ENCODE measurements at regions not wholly inside any gene's neighbourhood (a gene's known extent, or its start where the extent isn't known, plus 50 kb on each side); places are given as distances from the start of the nearest gene placed in this dataset.
"Not testable (repeated sequence)": the region's sequence is repeated elsewhere in the genome, so short reads cannot be mapped to it uniquely, and the experiment has no call there.

DNA sequence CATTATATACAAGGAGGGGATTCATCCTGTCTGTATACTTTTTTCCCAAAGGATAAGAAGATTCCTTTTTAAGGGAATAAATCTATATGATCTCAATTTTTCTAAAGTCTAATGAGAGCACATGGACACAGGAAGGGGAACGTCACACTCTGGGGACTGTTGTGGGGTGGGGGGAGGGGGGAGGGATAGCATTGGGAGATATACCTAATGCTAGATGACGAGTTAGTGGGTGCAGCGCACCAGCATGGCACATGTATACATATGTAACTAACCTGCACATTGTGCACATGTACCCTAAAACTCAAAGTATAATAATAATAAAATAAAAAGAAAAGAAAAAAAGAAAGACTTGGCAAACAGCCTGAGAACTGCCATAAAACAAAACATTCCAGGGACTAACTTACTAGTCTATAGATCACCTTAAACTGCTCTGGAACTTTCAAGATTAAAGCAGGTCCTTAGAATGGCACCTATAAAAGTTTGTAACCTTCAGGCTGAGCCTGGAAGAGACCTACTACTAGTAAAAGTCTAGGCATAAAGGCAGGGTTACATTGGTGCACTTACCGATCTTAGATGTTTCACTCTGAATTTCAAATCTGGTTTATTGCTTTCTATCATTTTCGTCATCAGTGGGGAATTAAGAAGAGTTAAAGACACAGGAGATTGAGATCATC lies 780.6 kb downstream of the SLITRK1 start:
- peak overlapping the region; percentile 47; the same call in 2 of the 3 replicates for H3K4me2 ChIP-seq

DNA sequence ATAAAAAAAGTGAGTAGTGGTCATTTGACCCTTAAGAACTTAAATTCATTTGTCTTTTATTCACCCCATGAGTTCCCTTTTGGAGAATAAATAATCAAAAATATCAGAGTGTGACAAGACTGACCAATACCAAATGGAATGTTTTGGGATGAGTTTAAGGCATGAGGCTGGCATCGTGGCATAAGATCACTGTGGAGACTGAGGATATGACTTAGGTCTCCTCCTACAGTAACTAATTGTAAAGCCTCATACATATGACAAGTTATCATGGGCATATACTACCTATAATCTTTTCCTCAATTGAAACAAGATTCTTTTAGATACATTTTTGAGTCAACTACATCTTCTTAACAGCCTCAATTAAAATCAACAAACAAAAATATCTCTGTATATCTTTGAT lies 782.0 kb downstream of the SLITRK1 start:
- FAIRE-seq (no peak), DNase-seq (ENCODE audit: low read depth in 1 of 2, low spot score in 1 of 2) (no peak), ATAC-seq (no peak)
- H3K27ac ChIP-seq = no peak overlapping the region
- POLR2A ChIA-PET = no interaction called here
- H3K4me2 ChIP-seq = no peak overlapping the region
- no peaks in the 10 kb centered on the region for H3K9me3 ChIP-seq
- no peak overlapping the region for H3K4me3 ChIP-seq
- 9% methylated on average over 1 of the region's 1 CpG for WGBS (ENCODE audit: missing lambda C conversion rate)
- H3K4me1 ChIP-seq = no peaks in the 10 kb centered on the region
- TF ChIP-seq EP300 (IDR thresholded peaks at IDR 0.05) (no peak), HOXA7 (CRISPR knock-in tag; IDR thresholded peaks at IDR 0.05) (no peak)
- CTCF ChIA-PET = no interaction called here

More for the DNA sequence above, 780.6 kb downstream of the SLITRK1 start:
- CTCF ChIA-PET; DNase-seq (ENCODE audit: low read depth in 1 of 2, low spot score in 1 of 2); H3K4me1 ChIP-seq; POLR2A ChIA-PET; FAIRE-seq; H3K9me3 ChIP-seq: not testable (repeated sequence)
- H3K4me3 ChIP-seq = peak overlapping the region; percentile 40
- peak in 1 of 2 experiments; percentile 60; a peak in 3 of 6 replicates for ATAC-seq
- WGBS (ENCODE audit: missing lambda C conversion rate) = 32% methylated on average over 3 of the region's 5 CpGs
- 0 out of 6 replicates have a peak overlapping the region, but pooled peaks of 1 of the 2 experiments have one; percentile 35 for H3K27ac ChIP-seq
- 0 out of 2 replicates have a peak, but pooled peaks have one; percentile 23 for TF ChIP-seq PHF8 (IDR thresholded peaks at IDR 0.05; ENCODE audit: borderline replicate concordance, low read depth)

DNA sequence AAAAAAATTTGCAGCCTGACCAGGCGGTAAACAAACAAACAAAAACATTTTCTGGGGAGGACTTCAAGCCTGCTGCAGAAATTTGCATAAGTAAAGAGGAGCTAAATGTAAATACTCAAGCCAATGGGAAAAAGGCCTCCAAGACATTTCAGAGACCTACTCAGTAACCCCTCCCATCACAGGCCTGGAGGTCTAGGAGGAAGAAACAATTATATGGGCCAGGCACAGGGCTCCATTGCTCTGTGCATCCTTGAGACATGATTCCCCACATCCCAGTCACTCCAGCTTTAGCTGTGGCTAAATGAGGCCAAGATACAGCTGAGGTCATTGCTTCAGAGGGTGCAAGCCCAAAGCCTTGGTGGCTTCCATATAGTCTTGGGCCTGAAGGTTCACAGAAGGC lies 793.4 kb downstream of the SLITRK1 start:
- TF ChIP-seq, protein P1, sequence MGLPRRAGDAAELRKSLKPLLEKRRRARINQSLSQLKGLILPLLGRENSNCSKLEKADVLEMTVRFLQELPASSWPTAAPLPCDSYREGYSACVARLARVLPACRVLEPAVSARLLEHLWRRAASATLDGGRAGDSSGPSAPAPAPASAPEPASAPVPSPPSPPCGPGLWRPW (IDR thresholded peaks at IDR 0.05) = no peak
- TF ChIP-seq FOSB (CRISPR knock-in tag; IDR thresholded peaks at IDR 0.05) = no peak
- no peak for TF ChIP-seq EHMT2 (IDR thresholded peaks at IDR 0.05; ENCODE audit: low read depth)
- TF ChIP-seq, protein P2, sequence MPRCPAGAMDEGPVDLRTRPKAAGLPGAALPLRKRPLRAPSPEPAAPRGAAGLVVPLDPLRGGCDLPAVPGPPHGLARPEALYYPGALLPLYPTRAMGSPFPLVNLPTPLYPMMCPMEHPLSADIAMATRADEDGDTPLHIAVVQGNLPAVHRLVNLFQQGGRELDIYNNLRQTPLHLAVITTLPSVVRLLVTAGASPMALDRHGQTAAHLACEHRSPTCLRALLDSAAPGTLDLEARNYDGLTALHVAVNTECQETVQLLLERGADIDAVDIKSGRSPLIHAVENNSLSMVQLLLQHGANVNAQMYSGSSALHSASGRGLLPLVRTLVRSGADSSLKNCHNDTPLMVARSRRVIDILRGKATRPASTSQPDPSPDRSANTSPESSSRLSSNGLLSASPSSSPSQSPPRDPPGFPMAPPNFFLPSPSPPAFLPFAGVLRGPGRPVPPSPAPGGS (IDR thresholded peaks at IDR 0.05) = no peak
- no peak for TF ChIP-seq NFE2L2 (conservative IDR thresholded peaks at IDR 0.05; ENCODE audit: low read length)
- no peak for TF ChIP-seq CHD2 (IDR thresholded peaks at IDR 0.05; ENCODE audit: low read length, partially characterized antibody)
- no peak for TF ChIP-seq CHD4 (IDR thresholded peaks at IDR 0.05; ENCODE audit: borderline replicate concordance)
- no peak for TF ChIP-seq MYC (IDR thresholded peaks at IDR 0.05; ENCODE audit: borderline replicate concordance, low read length)
- TF ChIP-seq, protein P3, sequence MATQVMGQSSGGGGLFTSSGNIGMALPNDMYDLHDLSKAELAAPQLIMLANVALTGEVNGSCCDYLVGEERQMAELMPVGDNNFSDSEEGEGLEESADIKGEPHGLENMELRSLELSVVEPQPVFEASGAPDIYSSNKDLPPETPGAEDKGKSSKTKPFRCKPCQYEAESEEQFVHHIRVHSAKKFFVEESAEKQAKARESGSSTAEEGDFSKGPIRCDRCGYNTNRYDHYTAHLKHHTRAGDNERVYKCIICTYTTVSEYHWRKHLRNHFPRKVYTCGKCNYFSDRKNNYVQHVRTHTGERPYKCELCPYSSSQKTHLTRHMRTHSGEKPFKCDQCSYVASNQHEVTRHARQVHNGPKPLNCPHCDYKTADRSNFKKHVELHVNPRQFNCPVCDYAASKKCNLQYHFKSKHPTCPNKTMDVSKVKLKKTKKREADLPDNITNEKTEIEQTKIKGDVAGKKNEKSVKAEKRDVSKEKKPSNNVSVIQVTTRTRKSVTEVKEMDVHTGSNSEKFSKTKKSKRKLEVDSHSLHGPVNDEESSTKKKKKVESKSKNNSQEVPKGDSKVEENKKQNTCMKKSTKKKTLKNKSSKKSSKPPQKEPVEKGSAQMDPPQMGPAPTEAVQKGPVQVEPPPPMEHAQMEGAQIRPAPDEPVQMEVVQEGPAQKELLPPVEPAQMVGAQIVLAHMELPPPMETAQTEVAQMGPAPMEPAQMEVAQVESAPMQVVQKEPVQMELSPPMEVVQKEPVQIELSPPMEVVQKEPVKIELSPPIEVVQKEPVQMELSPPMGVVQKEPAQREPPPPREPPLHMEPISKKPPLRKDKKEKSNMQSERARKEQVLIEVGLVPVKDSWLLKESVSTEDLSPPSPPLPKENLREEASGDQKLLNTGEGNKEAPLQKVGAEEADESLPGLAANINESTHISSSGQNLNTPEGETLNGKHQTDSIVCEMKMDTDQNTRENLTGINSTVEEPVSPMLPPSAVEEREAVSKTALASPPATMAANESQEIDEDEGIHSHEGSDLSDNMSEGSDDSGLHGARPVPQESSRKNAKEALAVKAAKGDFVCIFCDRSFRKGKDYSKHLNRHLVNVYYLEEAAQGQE (IDR thresholded peaks at IDR 0.05) = no peak
- TF ChIP-seq EP300 (IDR thresholded peaks at IDR 0.05) = no peak
- TF ChIP-seq MAZ (IDR thresholded peaks at IDR 0.05; ENCODE audit: borderline replicate concordance, low read depth, low read length) = no peak
- TF ChIP-seq, protein P4, sequence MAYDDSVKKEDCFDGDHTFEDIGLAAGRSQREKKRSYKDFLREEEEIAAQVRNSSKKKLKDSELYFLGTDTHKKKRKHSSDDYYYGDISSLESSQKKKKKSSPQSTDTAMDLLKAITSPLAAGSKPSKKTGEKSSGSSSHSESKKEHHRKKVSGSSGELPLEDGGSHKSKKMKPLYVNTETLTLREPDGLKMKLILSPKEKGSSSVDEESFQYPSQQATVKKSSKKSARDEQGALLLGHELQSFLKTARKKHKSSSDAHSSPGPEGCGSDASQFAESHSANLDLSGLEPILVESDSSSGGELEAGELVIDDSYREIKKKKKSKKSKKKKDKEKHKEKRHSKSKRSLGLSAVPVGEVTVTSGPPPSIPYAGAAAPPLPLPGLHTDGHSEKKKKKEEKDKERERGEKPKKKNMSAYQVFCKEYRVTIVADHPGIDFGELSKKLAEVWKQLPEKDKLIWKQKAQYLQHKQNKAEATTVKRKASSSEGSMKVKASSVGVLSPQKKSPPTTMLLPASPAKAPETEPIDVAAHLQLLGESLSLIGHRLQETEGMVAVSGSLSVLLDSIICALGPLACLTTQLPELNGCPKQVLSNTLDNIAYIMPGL (CRISPR knock-in tag; IDR thresholded peaks at IDR 0.05; ENCODE audit: borderline replicate concordance) = no peak
- TF ChIP-seq, protein P5, sequence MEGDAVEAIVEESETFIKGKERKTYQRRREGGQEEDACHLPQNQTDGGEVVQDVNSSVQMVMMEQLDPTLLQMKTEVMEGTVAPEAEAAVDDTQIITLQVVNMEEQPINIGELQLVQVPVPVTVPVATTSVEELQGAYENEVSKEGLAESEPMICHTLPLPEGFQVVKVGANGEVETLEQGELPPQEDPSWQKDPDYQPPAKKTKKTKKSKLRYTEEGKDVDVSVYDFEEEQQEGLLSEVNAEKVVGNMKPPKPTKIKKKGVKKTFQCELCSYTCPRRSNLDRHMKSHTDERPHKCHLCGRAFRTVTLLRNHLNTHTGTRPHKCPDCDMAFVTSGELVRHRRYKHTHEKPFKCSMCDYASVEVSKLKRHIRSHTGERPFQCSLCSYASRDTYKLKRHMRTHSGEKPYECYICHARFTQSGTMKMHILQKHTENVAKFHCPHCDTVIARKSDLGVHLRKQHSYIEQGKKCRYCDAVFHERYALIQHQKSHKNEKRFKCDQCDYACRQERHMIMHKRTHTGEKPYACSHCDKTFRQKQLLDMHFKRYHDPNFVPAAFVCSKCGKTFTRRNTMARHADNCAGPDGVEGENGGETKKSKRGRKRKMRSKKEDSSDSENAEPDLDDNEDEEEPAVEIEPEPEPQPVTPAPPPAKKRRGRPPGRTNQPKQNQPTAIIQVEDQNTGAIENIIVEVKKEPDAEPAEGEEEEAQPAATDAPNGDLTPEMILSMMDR (IDR thresholded peaks at IDR 0.05) = no peak
- no peak for TF ChIP-seq NR3C1 (IDR thresholded peaks at IDR 0.05)
- no peak for TF ChIP-seq RNF2 (IDR thresholded peaks at IDR 0.05; ENCODE audit: borderline replicate concordance, low read depth)
- no peak for TF ChIP-seq PHF8 (IDR thresholded peaks at IDR 0.05; ENCODE audit: borderline replicate concordance, low read depth)
- no peak for TF ChIP-seq RFX5 (IDR thresholded peaks at IDR 0.05)
- no peak for TF ChIP-seq SREBF2 (IDR thresholded peaks at IDR 0.05)
- no peak for TF ChIP-seq HOXA7 (CRISPR knock-in tag; IDR thresholded peaks at IDR 0.05)
- FAIRE-seq = no peak
- Histone ChIP-seq H3K27ac (no peak overlapping the region), H3K4me1 (no peaks in the 10 kb centered on the region), H3K4me3 (no peak overlapping the region), H3K4me2 (no peak overlapping the region), H3K9me3 (no peaks in the 10 kb centered on the region)
- CTCF ChIA-PET = no interaction called here
- no peak for DNase-seq (ENCODE audit: low read depth in 1 of 2, low spot score in 1 of 2)
- POLR2A ChIA-PET = no interaction called here
- 68% methylated on average over 1 of the region's 1 CpG for whole genome bisulfite sequencing (ENCODE audit: missing lambda C conversion rate)
- ATAC-seq = no peak

All from A549 (cell line).